ENCODE measurements at regions not wholly inside any gene's neighbourhood (a gene's known extent, or its start where the extent isn't known, plus 50 kb on each side); places are given as distances from the start of the nearest gene placed in this dataset.

GRCh38 chr6:137403855-137404254 lies 90.3 kb downstream of the OLIG3 start:
- CTCF ChIA-PET: no interaction called here
- POLR2A ChIA-PET: no interaction called here
- no peak for DNase-seq (ENCODE audit: extremely low spot score)
- TF ChIP-seq FOXM1 (IDR thresholded peaks at IDR 0.05; ENCODE audit: borderline replicate concordance) (no peak), TARDBP (IDR thresholded peaks at IDR 0.05) (no peak), ELF4 (IDR thresholded peaks at IDR 0.05) (no peak), ZNF384 (IDR thresholded peaks at IDR 0.05) (no peak), CTBP1 (IDR thresholded peaks at IDR 0.05; ENCODE audit: borderline replicate concordance) (no peak), FOXA1 (IDR thresholded peaks at IDR 0.05) (no peak), PKNOX1 (IDR thresholded peaks at IDR 0.05) (no peak), ARNT (IDR thresholded peaks at IDR 0.05) (no peak), SUZ12 (IDR thresholded peaks at IDR 0.05) (no peak), SP1 (IDR thresholded peaks at IDR 0.05) (no peak), HDGF (IDR thresholded peaks at IDR 0.05; ENCODE audit: borderline replicate concordance) (no peak), NFRKB (IDR thresholded peaks at IDR 0.05) (no peak)

GRCh38 chr6:137403443-137403842 lies 90.8 kb downstream of the OLIG3 start:
- ChIA-PET POLR2A (no interaction called here), CTCF (no interaction called here)
- no peak for DNase-seq (ENCODE audit: extremely low spot score)
- TF ChIP-seq SUZ12 (IDR thresholded peaks at IDR 0.05): no peak
- TF ChIP-seq SP1 (IDR thresholded peaks at IDR 0.05): no peak
- no peak for TF ChIP-seq ELF4 (IDR thresholded peaks at IDR 0.05)
- no peak for TF ChIP-seq BHLHE40 (IDR thresholded peaks at IDR 0.05; ENCODE audit: borderline replicate concordance)
- TF ChIP-seq FOXK2 (IDR thresholded peaks at IDR 0.05): no peak
- TF ChIP-seq ARNT (IDR thresholded peaks at IDR 0.05): no peak
- no peak for TF ChIP-seq FOXA1 (IDR thresholded peaks at IDR 0.05)
- TF ChIP-seq TARDBP (IDR thresholded peaks at IDR 0.05): no peak
- TF ChIP-seq FOXM1 (IDR thresholded peaks at IDR 0.05; ENCODE audit: borderline replicate concordance): no peak
- TF ChIP-seq PKNOX1 (IDR thresholded peaks at IDR 0.05): no peak
- no peak for TF ChIP-seq CTBP1 (IDR thresholded peaks at IDR 0.05; ENCODE audit: borderline replicate concordance)
- TF ChIP-seq HDGF (IDR thresholded peaks at IDR 0.05; ENCODE audit: borderline replicate concordance): no peak
- no peak for TF ChIP-seq NFRKB (IDR thresholded peaks at IDR 0.05)
- TF ChIP-seq LEF1 (IDR thresholded peaks at IDR 0.05; ENCODE audit: borderline replicate concordance): no peak
- TF ChIP-seq ZNF384 (IDR thresholded peaks at IDR 0.05): no peak

- no peak for DNase-seq (ENCODE audit: extremely low spot score)
- TF ChIP-seq FOXM1 (IDR thresholded peaks at IDR 0.05; ENCODE audit: borderline replicate concordance): no peak
- TF ChIP-seq ELF4 (IDR thresholded peaks at IDR 0.05): no peak
- TF ChIP-seq SUZ12 (IDR thresholded peaks at IDR 0.05): no peak
- TF ChIP-seq FOXK2 (IDR thresholded peaks at IDR 0.05): no peak
- no peak for TF ChIP-seq BHLHE40 (IDR thresholded peaks at IDR 0.05; ENCODE audit: borderline replicate concordance)
- no peak for TF ChIP-seq HDGF (IDR thresholded peaks at IDR 0.05; ENCODE audit: borderline replicate concordance)
- TF ChIP-seq NFRKB (IDR thresholded peaks at IDR 0.05): no peak
- no peak for TF ChIP-seq ARNT (IDR thresholded peaks at IDR 0.05)
- TF ChIP-seq L3MBTL2 (conservative IDR thresholded peaks at IDR 0.05): no peak
- no peak for TF ChIP-seq LEF1 (IDR thresholded peaks at IDR 0.05; ENCODE audit: borderline replicate concordance)
- no peak for TF ChIP-seq TARDBP (IDR thresholded peaks at IDR 0.05)
- TF ChIP-seq FOXA1 (IDR thresholded peaks at IDR 0.05): no peak
- no peak for TF ChIP-seq CTBP1 (IDR thresholded peaks at IDR 0.05; ENCODE audit: borderline replicate concordance)
- TF ChIP-seq PKNOX1 (IDR thresholded peaks at IDR 0.05): no peak
- no peak for TF ChIP-seq SP1 (IDR thresholded peaks at IDR 0.05)
- no peak for TF ChIP-seq ZNF384 (IDR thresholded peaks at IDR 0.05)
- ChIA-PET POLR2A (no interaction called here), CTCF (no interaction called here)
These were observed 92.0 kb downstream of the OLIG3 start for GRCh38 chr6:137402143-137402680.

- CTCF ChIA-PET: no interaction called here
These were observed 93.1 kb downstream of the OLIG3 start for GRCh38 chr6:137401088-137401487.

More at GRCh38 chr6:137401088-137401487, 93.1 kb downstream of the OLIG3 start:
- POLR2A ChIA-PET: no interaction called here
- TF ChIP-seq TARDBP (IDR thresholded peaks at IDR 0.05): no peak
- no peak for TF ChIP-seq FOXK2 (IDR thresholded peaks at IDR 0.05)
- TF ChIP-seq FOXM1 (IDR thresholded peaks at IDR 0.05; ENCODE audit: borderline replicate concordance): no peak
- TF ChIP-seq SP1 (IDR thresholded peaks at IDR 0.05): no peak
- no peak for TF ChIP-seq PKNOX1 (IDR thresholded peaks at IDR 0.05)
- TF ChIP-seq CTBP1 (IDR thresholded peaks at IDR 0.05; ENCODE audit: borderline replicate concordance): no peak
- TF ChIP-seq BHLHE40 (IDR thresholded peaks at IDR 0.05; ENCODE audit: borderline replicate concordance): no peak
- TF ChIP-seq HDGF (IDR thresholded peaks at IDR 0.05; ENCODE audit: borderline replicate concordance): no peak
- no peak for TF ChIP-seq SUZ12 (IDR thresholded peaks at IDR 0.05)
- TF ChIP-seq ARNT (IDR thresholded peaks at IDR 0.05): no peak
- no peak for TF ChIP-seq ELF4 (IDR thresholded peaks at IDR 0.05)
- no peak for TF ChIP-seq LEF1 (IDR thresholded peaks at IDR 0.05; ENCODE audit: borderline replicate concordance)
- TF ChIP-seq L3MBTL2 (conservative IDR thresholded peaks at IDR 0.05): no peak
- TF ChIP-seq FOXA1 (IDR thresholded peaks at IDR 0.05): no peak
- no peak for TF ChIP-seq ZNF384 (IDR thresholded peaks at IDR 0.05)
- TF ChIP-seq NFRKB (IDR thresholded peaks at IDR 0.05): no peak
- no peak for DNase-seq (ENCODE audit: extremely low spot score)

Measured in HEK293T (cell line).